HG03439 (cell line): ENCODE measurements at regions not wholly inside any gene's neighbourhood (a gene's known extent, or its start where the extent isn't known, plus 50 kb on each side); places are given as distances from the start of the nearest gene placed in this dataset.
A peak's percentile ranks its signal among the peaks of the same experiment; 100 is the strongest.

Experiments used
- ATAC-seq: cut with Tn5 transposase; IDR thresholded peaks from one replicate; pipeline ENCODE4 v1.9.1; 2021; ENCODE audit warnings: mild to moderate bottlenecking, moderate library complexity; ENCODE audit not compliant: unreplicated experiment

DNA sequence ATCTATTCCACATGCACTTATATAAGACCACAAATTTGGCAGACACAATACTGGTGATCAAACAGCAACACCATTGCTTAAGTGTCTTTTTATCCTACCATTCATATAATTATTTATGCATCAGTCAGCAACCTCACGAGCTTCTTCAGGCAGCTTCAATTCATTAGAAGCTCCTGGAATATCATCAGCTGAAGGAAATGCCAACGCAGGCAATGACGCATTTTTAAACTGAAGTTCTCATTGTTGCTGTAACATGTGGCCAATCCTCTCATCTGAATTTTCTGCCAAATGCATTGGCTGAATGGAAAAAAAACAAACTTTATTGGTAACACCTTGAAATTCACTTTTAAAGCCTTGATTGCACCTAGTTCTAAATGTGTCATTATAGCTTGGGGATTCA, 376.4 kb upstream of the RGMB start:
- ATAC-seq: no peak

DNA sequence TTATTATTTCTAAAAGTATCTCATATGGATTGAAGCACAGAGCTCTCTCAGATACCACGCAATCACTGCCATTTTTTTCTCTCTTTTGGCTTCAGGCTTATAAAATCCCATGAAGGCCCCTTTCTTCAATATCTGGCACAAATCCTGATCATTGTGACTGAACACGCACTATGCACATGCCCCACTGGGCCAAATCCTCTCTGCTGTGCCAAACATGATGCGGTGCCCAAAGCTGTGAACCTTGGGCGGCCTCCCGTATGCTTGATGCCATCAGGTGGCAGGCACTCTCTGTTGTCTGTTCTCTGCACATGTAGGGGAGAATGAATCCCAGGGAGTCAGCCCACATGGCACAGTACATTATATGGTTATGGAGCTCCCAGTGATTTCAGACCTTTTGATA, 375.0 kb upstream of the RGMB start:
- ATAC-seq: no peak

- ATAC-seq: no peak
These were observed 371.8 kb upstream of the RGMB start for GRCh38 chr5:98401656-98402055.

GRCh38 chr5:98402130-98402529, 371.3 kb upstream of the RGMB start:
- ATAC-seq: no peak

- ATAC-seq: no peak
These were observed 370.3 kb upstream of the RGMB start for GRCh38 chr5:98403131-98403530.

DNA sequence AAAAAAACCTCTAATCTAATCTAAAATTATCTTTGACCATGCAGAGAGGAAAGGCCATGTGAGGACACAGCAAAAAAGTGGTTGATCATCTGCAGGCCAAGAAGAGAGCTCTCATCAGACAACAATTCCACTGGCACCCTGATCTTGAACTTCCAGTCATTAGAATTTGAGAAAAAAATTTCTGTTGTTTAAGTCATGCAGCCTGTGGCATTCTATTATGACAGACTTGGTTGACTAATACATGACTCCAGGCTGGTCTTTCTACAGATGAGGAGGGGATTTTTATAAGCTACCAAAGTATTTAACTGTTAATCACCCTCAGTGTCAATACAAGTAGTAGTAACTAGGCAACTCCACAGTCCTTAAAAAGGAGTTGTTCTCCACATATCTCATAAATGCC, 358.5 kb upstream of the RGMB start:
- ATAC-seq: no peak

DNA sequence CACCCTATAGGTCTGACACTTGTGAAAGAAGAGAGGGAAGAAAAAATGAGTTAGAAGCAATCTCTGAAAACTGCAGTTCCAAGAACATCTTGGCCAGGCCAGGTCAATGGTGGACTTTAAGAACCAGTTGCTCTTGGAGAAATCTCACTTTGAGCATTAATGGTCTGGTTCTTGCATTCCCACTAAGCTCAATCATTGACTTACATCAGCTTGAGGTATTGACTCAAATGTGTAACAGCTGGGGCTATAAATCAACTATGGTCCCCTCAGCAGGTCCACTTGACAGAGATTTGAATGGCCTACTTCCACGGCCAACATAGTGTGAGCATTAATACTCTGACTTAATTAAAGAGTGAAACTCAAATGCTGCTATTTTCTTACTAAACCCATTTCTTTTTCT, 357.8 kb upstream of the RGMB start:
- no peak for ATAC-seq

DNA sequence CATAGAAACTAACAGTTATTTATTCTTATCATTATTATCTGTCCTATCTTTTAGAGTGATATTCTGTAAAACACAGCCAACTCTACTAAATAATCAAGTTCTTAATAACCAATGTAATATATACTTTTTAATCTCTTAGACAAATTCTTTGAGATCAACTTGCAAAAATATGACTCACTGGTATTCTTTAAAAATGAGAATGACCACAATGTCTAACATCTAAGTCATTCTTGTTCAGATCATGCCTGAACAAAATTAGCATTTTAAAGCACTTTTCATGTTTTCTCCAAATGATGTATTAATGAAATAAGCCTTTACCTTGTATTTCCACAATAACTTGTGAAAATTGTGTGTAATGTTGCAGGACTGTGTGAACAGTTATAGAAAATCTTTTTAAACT, 356.9 kb upstream of the RGMB start:
- ATAC-seq: no peak

DNA sequence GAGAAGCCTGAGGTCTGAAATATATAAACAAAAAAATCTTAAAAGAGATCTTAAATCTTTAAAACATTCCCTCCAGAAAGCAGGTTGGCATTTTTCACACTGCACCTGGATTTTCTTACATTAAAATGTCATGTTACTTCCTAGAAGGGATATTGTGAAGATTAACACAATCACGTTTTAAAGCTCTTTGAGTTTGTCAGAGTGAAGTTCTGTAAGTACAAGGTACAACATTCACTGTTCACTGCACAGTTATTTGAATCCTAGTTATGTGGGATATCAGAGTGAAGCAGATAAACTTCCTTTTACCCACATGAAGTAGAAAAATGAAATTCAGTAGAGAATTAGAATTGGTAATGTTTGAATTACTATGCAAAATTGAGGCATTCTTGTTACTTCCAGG, 353.6 kb upstream of the RGMB start:
- ATAC-seq: no peak

DNA sequence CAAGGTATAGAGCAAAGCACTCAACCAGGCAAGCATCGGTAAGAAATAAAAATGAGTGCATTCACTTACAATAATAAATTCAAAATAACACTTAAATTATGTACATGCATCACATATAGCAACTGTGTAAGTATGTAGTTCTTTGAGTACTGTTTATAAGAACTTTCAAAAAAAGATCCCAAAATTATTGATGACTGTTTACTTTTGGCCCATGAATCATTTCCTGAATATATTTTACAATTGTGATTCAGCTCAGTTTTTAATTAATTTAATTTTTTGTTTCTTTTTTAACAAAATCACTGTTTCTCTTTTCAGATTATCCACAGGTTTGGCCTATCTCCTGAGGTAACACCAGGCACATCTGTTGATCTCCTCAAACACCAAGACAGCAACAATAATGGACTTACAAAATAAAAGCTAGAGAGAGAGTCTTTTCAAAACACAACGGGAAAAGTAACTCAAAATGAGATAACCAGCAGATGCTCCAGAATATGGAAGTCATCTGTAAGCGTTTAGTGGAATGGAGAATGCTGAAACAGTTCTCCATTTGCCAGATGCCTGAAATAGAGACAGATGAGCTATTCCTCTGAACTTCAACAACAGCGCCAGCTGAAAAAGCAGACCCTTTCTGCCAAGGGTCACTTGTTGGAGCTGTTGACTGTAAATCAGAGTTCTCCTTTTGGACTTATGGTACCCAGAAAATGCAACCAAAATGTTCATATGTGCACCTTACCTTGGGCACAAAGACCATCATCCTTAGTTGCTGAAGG, 348.6 kb upstream of the RGMB start:
- no peak for ATAC-seq

- ATAC-seq: no peak
These were observed 347.8 kb upstream of the RGMB start for GRCh38 chr5:98425640-98426039.

- peak; percentile 74 for ATAC-seq
These were observed 344.7 kb upstream of the RGMB start for GRCh38 chr5:98428806-98429205.

DNA sequence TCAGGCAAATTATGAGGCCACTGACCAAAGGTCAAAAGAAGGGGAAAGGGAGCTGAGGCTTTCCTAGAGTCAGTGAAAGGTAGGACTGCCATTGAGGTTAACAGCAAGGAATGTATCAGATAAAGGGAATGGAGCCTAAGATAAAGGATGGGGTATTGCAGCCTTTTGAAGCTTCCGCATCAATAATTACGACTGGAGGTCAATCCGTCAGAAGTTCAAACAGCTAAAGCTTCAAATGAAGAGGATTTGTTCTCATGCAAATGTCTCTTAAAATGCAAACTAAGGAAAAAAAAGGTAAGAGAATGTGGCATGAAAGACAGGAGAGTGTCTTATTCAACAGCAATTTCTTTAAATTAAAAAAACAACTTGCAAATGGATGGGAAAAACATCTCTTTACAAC, 341.1 kb upstream of the RGMB start:
- no peak for ATAC-seq

DNA sequence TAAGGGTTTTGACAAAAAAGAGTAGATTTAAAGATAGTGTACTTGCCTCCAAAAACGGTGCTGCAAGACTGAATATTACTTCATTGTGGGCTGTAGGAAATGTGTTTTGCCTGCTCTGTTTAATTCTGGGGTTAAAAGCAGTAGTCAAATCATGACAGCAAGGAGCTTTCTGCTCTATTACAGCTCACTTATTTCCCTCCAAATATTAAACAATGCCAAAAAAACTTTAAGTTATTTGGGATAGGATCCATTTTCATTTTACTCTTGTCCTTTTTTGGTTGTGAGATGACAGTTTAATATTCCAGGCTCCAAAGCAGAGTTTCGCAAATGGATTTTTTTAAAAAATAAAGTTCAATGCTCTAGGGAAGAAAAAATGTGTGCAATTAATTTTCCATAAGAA, 340.4 kb upstream of the RGMB start:
- ATAC-seq: no peak

DNA sequence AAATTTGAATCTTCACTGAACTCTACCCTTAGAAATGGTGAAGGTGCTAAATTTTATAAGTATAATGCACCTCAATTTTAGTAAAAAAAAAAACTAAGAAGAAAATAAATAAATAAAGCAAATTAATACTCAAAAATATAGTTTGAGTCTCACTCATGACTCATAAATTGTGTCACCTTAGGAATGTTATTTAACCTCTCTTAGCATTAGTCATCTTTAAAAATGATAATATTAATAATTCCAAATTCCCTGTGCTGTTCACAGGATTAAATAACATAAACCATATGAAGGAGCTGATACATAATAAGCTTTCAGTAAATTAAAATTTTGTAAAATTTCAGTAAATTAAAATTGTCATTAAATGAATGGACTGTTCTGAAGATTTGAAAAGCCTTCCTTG, 339.8 kb upstream of the RGMB start:
- no peak for ATAC-seq

DNA sequence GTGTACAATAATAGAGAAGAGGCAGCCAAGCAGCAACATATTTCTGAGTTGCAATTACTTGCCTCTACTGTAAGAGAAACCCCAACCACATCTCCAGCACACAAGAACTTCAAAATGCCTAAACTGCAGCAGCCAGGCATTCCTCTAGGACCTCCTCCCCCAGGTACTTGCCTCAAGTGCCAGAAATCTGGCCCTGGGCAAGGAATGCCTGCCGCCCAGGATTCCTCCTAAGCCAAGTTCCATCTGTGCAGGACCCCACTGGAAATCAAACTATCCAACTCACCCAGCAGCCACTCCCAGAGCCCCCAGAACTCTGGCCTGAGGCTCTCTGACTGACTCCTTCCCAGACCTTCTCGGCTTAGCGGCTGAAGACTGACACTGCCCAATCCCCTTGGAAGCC, 336.8 kb upstream of the RGMB start:
- no peak for ATAC-seq

- no peak for ATAC-seq
These were observed 331.0 kb upstream of the RGMB start for GRCh38 chr5:98442448-98442847.

GRCh38 chr5:98443881-98444280, 329.6 kb upstream of the RGMB start:
- ATAC-seq: no peak

GRCh38 chr5:98453296-98453695, 320.2 kb upstream of the RGMB start:
- ATAC-seq: no peak

DNA sequence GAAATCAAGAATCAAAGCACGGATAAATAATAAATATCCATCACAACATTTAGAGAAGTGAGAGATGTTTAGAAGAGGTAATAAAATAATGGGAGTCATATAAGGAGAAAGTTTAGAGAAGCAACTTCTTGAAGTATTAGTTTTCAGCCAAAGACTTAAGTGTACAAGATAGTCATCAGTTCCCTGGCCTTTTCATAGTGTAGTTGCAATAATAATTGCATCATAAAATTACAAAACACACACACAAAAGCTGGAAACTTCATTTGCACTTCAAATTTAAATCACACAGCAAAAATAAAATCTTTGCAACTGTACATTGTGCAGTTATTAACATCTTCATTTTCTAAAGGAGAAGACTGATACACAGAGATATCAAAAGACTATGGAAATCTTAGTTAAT, 319.1 kb upstream of the RGMB start:
- no peak for ATAC-seq

GRCh38 chr5:98454904-98455303, 318.6 kb upstream of the RGMB start:
- no peak for ATAC-seq

DNA sequence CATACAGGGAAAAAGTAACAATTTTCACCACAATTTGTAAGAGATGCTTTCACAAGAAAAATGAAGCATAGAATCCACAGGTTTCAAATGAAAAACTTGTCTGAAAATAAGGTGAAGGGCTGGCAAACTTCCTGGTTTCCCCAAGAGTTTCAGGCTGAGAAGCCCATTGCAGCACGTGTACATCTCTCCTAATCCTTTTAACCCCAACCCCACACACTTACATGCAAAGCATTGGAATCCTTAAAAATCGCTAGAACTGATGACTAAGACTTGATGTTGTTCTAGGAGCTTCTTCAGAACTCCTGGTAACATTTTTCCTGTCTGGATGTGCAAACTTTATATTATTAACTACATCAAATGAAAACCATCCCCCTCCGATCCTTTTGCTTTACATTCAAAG, 317.8 kb upstream of the RGMB start:
- ATAC-seq: no peak

DNA sequence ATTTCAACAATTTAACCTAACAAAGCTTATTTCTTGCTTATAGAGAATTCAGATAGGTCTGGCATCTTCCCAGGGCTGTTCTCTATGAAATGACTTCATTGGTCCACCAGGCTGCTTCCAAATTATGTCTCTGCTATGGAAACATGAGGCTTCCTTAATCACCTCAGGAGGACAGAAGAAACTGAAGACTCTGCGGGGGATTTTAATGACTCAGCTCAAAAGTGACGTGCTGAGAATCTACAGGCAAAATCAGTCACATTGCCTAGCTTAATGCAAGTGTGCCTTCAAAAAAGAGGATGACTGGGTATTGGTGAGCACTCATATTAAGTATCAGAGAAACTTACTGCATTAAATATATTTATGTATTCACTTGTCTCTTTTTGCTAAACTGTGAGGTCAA, 315.5 kb upstream of the RGMB start:
- no peak for ATAC-seq
